ENCODE measurements at regions not wholly inside any gene's neighbourhood (a gene's known extent, or its start where the extent isn't known, plus 50 kb on each side); places are given as distances from the start of the nearest gene placed in this dataset.

DNA sequence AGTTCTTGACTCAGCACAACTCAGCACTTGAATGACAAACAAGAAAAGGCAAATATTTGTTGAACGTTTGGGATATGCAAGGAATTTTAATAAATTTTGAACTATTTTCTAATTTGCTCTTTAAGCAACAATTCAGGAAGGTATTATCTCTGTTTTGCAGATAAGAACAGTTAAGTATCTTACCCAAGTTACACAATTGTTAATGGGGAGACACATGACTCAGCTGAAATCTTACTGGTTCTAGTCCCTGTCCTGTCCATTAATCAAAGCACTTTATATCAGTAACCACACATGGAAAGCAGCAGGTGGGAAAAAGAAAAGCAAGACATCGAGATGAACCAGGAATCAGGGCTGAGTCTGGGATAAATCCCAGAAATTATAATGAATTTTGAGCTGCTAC, 493.9 kb upstream of the PIK3C3 start:
- CTCF ChIA-PET = no interaction called here
- H3K4me2 ChIP-seq (ENCODE audit: control insufficient read depth, insufficient read depth) = no peak overlapping the region

More for the DNA sequence above, 493.9 kb upstream of the PIK3C3 start:
- ATAC-seq (no peak), DNase-seq (ENCODE audit: low read depth, low spot score) (no peak), FAIRE-seq (no peak)
- H3K27ac ChIP-seq (ENCODE audit: control insufficient read depth, insufficient read depth) = no peak overlapping the region
- POLR2A ChIA-PET = no interaction called here
- RAD21 ChIA-PET (ENCODE audit: unreplicated experiment) = interaction anchor here (0.9 kb wide), 1 partner anchor 256 kb away, joined by 3 read pairs; no protein-coding TSS in a partner anchor
- in situ Hi-C loops (cut with MboI) = no loop called here
- H3K79me2 ChIP-seq (ENCODE audit: control insufficient read depth, insufficient read depth, low read length) = no peaks in the 10 kb centered on the region
- no peaks in the 10 kb centered on the region for H3K36me3 ChIP-seq (ENCODE audit: control insufficient read depth in 2 of 2, insufficient read depth in 2 of 2, low read length in 1 of 2)
- H3K9me3 ChIP-seq (replicated peaks; ENCODE audit: control insufficient read depth, insufficient read depth, low read length) = no peaks in the 10 kb centered on the region
- no peak overlapping the region for H3K9ac ChIP-seq (ENCODE audit: control insufficient read depth, insufficient read depth, low read length)
- no peak overlapping the region for H2AFZ ChIP-seq (ENCODE audit: control insufficient read depth, low read depth, low read length)
- H4K20me1 ChIP-seq (ENCODE audit: control insufficient read depth, insufficient read depth) = no peaks in the 10 kb centered on the region
- 3% methylated on average over 2 of the region's 2 CpGs for WGBS (ENCODE audit: insufficient coverage, insufficient replicate concordance, low lambda C conversion rate, missing lambda C conversion rate)
- H3K27me3 ChIP-seq (replicated peaks in 1 of 2; ENCODE audit: control insufficient read depth in 2 of 2, insufficient read depth in 2 of 2, low read length in 1 of 2) = no peaks in the 10 kb centered on the region
- H3K4me1 ChIP-seq (ENCODE audit: control insufficient read depth, insufficient read depth, low read length) = no peaks in the 10 kb centered on the region
- BruUV-seq (replicated peaks) = no TSS peak
- intact Hi-C loops (cut with micrococcal nuclease; ENCODE audit: unreplicated experiment) = no loop called here
- SMC1A ChIA-PET (ENCODE audit: uncharacterized antibody, unreplicated experiment) = interaction anchor here (1.2 kb wide), 1 partner anchor 21 kb away, joined by 3 read pairs; no protein-coding TSS in a partner anchor
- TF ChIP-seq, protein P1, sequence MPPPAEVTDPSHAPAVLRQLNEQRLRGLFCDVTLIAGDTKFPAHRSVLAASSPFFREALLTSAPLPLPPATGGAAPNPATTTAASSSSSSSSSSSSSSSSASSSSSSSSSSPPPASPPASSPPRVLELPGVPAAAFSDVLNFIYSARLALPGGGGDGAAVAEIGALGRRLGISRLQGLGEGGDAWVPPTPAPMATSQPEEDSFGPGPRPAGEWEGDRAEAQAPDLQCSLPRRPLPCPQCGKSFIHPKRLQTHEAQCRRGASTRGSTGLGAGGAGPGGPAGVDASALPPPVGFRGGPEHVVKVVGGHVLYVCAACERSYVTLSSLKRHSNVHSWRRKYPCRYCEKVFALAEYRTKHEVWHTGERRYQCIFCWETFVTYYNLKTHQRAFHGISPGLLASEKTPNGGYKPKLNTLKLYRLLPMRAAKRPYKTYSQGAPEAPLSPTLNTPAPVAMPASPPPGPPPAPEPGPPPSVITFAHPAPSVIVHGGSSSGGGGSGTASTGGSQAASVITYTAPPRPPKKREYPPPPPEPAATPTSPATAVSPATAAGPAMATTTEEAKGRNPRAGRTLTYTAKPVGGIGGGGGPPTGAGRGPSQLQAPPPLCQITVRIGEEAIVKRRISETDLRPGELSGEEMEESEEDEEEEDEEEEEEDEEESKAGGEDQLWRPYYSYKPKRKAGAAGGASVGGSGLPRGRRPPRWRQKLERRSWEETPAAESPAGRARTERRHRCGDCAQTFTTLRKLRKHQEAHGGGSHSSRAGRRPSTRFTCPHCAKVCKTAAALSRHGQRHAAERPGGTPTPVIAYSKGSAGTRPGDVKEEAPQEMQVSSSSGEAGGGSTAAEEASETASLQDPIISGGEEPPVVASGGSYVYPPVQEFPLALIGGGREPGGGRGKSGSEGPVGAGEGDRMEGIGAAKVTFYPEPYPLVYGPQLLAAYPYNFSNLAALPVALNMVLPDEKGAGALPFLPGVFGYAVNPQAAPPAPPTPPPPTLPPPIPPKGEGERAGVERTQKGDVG (CRISPR knock-in tag; IDR thresholded peaks at IDR 0.05) = no peak
- TF ChIP-seq, protein P2, sequence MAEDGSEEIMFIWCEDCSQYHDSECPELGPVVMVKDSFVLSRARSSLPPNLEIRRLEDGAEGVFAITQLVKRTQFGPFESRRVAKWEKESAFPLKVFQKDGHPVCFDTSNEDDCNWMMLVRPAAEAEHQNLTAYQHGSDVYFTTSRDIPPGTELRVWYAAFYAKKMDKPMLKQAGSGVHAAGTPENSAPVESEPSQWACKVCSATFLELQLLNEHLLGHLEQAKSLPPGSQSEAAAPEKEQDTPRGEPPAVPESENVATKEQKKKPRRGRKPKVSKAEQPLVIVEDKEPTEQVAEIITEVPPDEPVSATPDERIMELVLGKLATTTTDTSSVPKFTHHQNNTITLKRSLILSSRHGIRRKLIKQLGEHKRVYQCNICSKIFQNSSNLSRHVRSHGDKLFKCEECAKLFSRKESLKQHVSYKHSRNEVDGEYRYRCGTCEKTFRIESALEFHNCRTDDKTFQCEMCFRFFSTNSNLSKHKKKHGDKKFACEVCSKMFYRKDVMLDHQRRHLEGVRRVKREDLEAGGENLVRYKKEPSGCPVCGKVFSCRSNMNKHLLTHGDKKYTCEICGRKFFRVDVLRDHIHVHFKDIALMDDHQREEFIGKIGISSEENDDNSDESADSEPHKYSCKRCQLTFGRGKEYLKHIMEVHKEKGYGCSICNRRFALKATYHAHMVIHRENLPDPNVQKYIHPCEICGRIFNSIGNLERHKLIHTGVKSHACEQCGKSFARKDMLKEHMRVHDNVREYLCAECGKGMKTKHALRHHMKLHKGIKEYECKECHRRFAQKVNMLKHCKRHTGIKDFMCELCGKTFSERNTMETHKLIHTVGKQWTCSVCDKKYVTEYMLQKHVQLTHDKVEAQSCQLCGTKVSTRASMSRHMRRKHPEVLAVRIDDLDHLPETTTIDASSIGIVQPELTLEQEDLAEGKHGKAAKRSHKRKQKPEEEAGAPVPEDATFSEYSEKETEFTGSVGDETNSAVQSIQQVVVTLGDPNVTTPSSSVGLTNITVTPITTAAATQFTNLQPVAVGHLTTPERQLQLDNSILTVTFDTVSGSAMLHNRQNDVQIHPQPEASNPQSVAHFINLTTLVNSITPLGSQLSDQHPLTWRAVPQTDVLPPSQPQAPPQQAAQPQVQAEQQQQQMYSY (CRISPR knock-in tag; IDR thresholded peaks at IDR 0.05) = no peak
- no peak for TF ChIP-seq TARDBP (IDR thresholded peaks at IDR 0.05; ENCODE audit: borderline replicate concordance)
- no peak for TF ChIP-seq ZNF217 (IDR thresholded peaks at IDR 0.05)
- TF ChIP-seq, protein P3, sequence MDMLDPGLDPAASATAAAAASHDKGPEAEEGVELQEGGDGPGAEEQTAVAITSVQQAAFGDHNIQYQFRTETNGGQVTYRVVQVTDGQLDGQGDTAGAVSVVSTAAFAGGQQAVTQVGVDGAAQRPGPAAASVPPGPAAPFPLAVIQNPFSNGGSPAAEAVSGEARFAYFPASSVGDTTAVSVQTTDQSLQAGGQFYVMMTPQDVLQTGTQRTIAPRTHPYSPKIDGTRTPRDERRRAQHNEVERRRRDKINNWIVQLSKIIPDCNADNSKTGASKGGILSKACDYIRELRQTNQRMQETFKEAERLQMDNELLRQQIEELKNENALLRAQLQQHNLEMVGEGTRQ (IDR thresholded peaks at IDR 0.05; ENCODE audit: borderline replicate concordance, low read depth, low read length) = no peak
- TF ChIP-seq, protein P4, sequence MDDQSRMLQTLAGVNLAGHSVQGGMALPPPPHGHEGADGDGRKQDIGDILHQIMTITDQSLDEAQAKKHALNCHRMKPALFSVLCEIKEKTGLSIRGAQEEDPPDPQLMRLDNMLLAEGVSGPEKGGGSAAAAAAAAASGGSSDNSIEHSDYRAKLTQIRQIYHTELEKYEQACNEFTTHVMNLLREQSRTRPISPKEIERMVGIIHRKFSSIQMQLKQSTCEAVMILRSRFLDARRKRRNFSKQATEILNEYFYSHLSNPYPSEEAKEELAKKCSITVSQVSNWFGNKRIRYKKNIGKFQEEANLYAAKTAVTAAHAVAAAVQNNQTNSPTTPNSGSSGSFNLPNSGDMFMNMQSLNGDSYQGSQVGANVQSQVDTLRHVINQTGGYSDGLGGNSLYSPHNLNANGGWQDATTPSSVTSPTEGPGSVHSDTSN (IDR thresholded peaks at IDR 0.05; ENCODE audit: insufficient replicate concordance, low read depth, low read length) = no peak
- TF ChIP-seq BCL11A (IDR thresholded peaks at IDR 0.05; ENCODE audit: low read depth, low read length) = no peak
- no peak for TF ChIP-seq CBFB (IDR thresholded peaks at IDR 0.05; ENCODE audit: low read depth)
- TF ChIP-seq SPI1 (IDR thresholded peaks at IDR 0.05; ENCODE audit: borderline replicate concordance, insufficient read depth, low read depth, low read length) = no peak
- TF ChIP-seq, protein P5, sequence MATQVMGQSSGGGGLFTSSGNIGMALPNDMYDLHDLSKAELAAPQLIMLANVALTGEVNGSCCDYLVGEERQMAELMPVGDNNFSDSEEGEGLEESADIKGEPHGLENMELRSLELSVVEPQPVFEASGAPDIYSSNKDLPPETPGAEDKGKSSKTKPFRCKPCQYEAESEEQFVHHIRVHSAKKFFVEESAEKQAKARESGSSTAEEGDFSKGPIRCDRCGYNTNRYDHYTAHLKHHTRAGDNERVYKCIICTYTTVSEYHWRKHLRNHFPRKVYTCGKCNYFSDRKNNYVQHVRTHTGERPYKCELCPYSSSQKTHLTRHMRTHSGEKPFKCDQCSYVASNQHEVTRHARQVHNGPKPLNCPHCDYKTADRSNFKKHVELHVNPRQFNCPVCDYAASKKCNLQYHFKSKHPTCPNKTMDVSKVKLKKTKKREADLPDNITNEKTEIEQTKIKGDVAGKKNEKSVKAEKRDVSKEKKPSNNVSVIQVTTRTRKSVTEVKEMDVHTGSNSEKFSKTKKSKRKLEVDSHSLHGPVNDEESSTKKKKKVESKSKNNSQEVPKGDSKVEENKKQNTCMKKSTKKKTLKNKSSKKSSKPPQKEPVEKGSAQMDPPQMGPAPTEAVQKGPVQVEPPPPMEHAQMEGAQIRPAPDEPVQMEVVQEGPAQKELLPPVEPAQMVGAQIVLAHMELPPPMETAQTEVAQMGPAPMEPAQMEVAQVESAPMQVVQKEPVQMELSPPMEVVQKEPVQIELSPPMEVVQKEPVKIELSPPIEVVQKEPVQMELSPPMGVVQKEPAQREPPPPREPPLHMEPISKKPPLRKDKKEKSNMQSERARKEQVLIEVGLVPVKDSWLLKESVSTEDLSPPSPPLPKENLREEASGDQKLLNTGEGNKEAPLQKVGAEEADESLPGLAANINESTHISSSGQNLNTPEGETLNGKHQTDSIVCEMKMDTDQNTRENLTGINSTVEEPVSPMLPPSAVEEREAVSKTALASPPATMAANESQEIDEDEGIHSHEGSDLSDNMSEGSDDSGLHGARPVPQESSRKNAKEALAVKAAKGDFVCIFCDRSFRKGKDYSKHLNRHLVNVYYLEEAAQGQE (IDR thresholded peaks at IDR 0.05; ENCODE audit: low read depth, low read length) = no peak
- no peak for TF ChIP-seq KLF5 (IDR thresholded peaks at IDR 0.05; ENCODE audit: partially characterized antibody)
- no peak overlapping the region for H3K4me3 ChIP-seq

Measured in GM12878 (cell line).